Right hindlimb (tissue), 1 donor: ENCODE measurements at regions not wholly inside any gene's neighbourhood (a gene's known extent, or its start where the extent isn't known, plus 50 kb on each side); places are given as distances from the start of the nearest gene placed in this dataset.
"Not testable (repeated sequence)": the region's sequence is repeated elsewhere in the genome, so short reads cannot be mapped to it uniquely, and the experiment has no call there.

ENCODE experiments used
- DNase-seq: peaks from one replicate; pipeline ENCODE4 v3.0.0-alpha.2; 2018

DNA sequence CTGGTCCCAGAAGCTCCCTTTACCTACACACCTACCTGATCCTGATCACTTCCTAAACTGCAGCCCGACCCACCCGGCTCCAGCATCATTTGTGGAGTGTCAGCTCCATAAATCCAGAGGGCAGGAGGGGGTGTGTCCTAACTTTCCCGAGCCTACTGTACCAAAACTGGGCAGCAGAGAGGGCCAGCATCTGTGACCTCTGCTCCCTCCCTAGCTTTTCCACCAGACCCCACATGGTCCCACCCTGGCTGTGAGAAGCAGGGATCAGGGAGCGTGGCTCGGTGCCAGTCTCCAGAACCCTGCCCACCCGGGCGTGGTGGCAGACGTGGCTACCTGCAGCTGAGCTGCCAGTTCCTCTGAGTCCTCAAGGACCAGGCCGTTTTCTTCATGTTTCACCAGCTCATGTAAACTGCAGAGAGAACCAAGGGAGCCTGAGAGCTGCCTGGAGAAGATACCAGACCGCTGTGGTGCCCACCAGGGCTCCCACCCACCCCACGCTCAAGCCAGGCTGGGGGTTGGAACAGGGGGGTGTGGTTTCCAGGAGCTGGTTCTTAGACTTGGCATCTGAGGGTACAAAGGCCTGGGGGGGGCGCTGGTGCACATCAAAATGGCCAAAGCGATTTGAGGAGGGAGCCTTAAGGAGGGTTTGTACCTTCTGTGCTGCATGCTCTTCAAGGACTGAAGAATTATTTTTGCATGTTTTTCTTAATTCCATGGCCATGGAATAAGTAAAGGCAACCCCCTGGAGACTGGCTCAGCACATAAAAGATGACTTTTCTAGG, 76.7 kb upstream of the DRD5 start:
- no peak for DNase-seq

- DNase-seq, result not testable (repeated sequence)
Observed at GRCh38 chr4:9707281-9707680, 74.2 kb upstream of the DRD5 start.

DNA sequence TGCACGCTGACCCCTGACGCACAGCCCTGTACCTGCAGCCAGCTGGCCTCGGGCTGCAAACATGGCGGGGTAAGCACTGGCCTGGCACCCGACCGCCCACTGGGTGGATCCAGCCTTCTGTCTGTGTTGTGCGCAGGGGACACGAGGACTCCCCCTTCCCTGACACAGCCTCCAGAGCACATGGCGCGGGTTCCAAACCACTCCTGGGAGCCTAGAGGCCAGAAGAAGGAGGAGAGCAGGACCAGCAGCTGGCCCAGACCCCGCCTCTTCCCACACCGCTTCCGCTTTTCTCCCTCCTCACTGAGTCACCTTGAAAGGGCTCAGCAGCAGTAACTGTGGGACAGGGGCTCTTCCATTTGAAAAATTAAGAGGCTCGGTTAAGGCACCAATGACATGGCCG, 73.5 kb upstream of the DRD5 start:
- not testable (repeated sequence) for DNase-seq

DNA sequence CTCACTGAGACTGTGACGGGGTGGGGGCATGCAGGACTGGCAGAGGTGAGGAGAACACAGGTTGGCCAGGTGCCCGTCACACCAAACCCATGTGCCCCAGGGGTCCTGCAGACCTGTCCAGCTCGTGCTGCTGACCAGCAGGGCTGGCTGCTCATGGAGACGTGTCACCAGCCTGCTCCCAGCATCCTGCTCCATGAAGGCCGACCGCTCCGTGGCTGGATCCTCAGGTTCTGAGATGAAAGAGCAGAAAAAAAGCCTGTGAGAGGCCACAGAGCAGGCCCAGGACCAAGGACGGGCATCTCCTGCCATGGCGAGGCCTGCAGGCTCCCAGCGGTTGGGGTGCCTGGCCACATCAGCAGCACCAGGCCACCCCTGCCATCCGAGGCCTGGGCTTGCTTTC, 71.7 kb upstream of the DRD5 start:
- DNase-seq, result no peak

DNA sequence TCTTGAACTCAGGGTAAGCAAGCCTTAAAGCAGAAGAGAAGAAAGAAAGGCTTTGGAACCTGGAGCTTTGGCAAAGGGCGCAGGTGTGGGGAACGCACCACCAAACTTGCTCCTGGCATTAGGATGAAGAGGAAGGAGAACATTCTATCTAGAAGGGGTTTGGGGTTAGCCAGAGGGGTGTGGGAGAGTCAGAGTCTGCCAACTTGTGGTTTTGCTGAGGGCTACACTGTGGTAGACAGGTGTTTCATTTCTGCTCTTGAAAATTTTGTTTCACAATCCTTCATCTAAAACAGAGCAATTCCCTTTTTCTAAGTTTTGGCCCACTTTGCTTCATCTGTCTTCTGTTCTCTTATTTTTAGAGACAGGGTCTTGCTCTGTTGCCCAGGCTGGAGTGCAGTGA, 66.2 kb upstream of the DRD5 start:
- not testable (repeated sequence) for DNase-seq

DNA sequence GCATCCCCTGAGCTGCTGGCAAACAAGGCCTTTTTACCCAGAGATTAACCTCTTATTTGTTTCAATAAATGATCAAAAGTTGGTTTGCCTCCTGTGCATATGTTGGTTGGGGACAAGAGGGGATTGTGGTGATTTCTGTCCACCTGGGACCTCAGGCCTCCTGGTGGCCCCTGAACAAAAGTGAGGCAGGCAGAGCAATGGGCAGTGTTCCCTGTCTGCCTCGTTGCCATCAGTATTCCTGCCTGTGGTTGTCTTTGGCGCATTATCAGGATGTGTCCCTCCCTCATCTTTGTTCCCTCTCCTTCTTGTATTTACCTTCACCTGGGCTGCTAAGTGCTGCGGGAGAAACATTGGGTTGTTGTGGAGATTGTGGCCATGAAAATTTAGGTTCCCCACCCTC, 65.3 kb upstream of the DRD5 start:
- no peak for DNase-seq

- peak; percentile 30 for DNase-seq
Observed at GRCh38 chr4:9718246-9718939, 63.0 kb upstream of the DRD5 start.

DNA sequence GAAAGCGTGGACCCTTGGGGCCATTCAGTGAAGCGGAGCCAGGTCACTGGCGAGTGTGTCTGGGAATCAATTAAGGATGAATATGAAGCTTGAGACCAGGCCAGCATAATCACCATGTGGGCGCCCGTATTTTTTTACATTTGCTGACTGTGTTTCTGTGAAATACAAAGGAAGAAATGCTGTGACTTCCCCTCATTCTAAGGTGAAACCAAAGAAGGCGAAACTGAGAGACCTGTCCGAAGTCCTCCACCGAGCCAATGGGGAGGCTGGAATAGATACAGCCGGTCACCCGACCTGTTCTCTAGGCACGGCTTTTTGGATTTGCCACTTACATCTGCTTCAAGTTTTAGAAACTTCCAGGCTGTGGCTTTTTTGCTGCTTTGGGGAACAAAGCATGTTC, 59.3 kb upstream of the DRD5 start:
- DNase-seq, result not testable (repeated sequence)
